SKM-1 treated with dmso at 0.1 percent for 144 hours (cell line): ENCODE measurements at regions not wholly inside any gene's neighbourhood (a gene's known extent, or its start where the extent isn't known, plus 50 kb on each side); places are given as distances from the start of the nearest gene placed in this dataset.

Experiments
- DNase-seq: peaks from one replicate; lab custom pipeline; 2025; ENCODE audit not compliant: unreplicated experiment; lab: John Stamatoyannopoulos, UW

GRCh38 chr6:151753581-151753980 is 53.9 kb upstream of the ESR1 start:
- no peak for DNase-seq

GRCh38 chr6:151757506-151757955 is 50.0 kb upstream of the ESR1 start:
- no peak for DNase-seq
